CD4-positive, alpha-beta T cell (primary cell): ENCODE measurements at regions not wholly inside any gene's neighbourhood (a gene's known extent, or its start where the extent isn't known, plus 50 kb on each side); places are given as distances from the start of the nearest gene placed in this dataset.

Source experiments
- ATAC-seq: fragments of 200-7000 bp; cut with Tn5 transposase; one replicate; pipeline ENCODE4 v1.10.0; 2022; ENCODE audit warnings: mild to moderate bottlenecking; ENCODE audit not compliant: poor library complexity
- CTCF ChIA-PET: fragments of 350-600 bp; sonication (Branson Sonifier 250); formaldehyde crosslinking; loops from one replicate; lab custom pipeline; 2021; ENCODE audit warnings: antibody characterized with exemption, inconsistent platforms; lab: Charles Lee
- POLR2A ChIA-PET: fragments of 350-600 bp; sonication (Branson Sonifier 250); formaldehyde crosslinking; loops from one replicate; lab custom pipeline; 2021; ENCODE audit warnings: antibody characterized with exemption, inconsistent platforms; lab: Charles Lee
- DNase-seq, 14 experiments: peaks; one replicate each; pipeline ENCODE4 v3.0.0-alpha.2; 2013 to 2020; ENCODE audit warnings: mixed read lengths in 2 of 14
- H3K27ac ChIP-seq, 2 donors: one replicate each; pipeline versions ENCODE4 v1.5.1 to v1.7.0; 2013; ENCODE audit warnings: low read length in 2 of 2, low read depth in 1 of 2, mild to moderate bottlenecking in 1 of 2
- H3K27me3 ChIP-seq, 2 experiments: 1 replicate in 1 of 2; 2 replicates in 1 of 2; pipeline versions ENCODE4 v1.6.1 to v1.7.0; 2013; ENCODE audit warnings: low read length in 2 of 2, control low read depth in 1 of 2, mild to moderate bottlenecking in 1 of 2, moderate library complexity in 1 of 2; ENCODE audit not compliant: insufficient read depth in 2 of 2, control insufficient read depth in 1 of 2
- H3K36me3 ChIP-seq: one replicate; pipeline ENCODE4 v1.6.1; 2013; ENCODE audit warnings: low read length, control low read depth; ENCODE audit not compliant: insufficient read depth
- H3K4me1 ChIP-seq: one replicate; pipeline ENCODE4 v1.6.1; 2013; ENCODE audit warnings: low read length, control low read depth; ENCODE audit not compliant: insufficient read depth
- H3K4me3 ChIP-seq: one replicate; pipeline ENCODE4 v1.5.1; 2013; ENCODE audit warnings: mild to moderate bottlenecking, low read length, moderate library complexity
- H3K9me3 ChIP-seq, 2 experiments: 1 replicate in 1 of 2; 2 replicates in 1 of 2; pipeline versions ENCODE4 v1.6.1 to v1.7.0; 2013; ENCODE audit warnings: low read length in 2 of 2, mild to moderate bottlenecking in 2 of 2, control low read depth in 1 of 2, moderate library complexity in 1 of 2; ENCODE audit not compliant: control insufficient read depth in 1 of 2, insufficient read depth in 1 of 2
- H3K27ac Mint-ChIP-seq: one replicate; pipeline ENCODE4 v1.8.0; 2020; ENCODE audit warnings: mixed read lengths
- H3K27me3 Mint-ChIP-seq: one replicate; pipeline ENCODE4 v1.8.0; 2021; ENCODE audit warnings: mixed read lengths
- H3K36me3 Mint-ChIP-seq: one replicate; pipeline ENCODE4 v1.8.0; 2021; ENCODE audit warnings: low read depth, mixed read lengths
- H3K4me1 Mint-ChIP-seq: one replicate; pipeline ENCODE4 v1.8.0; 2021; ENCODE audit warnings: low read depth, mixed read lengths
- H3K4me3 Mint-ChIP-seq: one replicate; pipeline ENCODE4 v1.8.0; 2020; ENCODE audit warnings: mild to moderate bottlenecking, mixed read lengths
- H3K9me3 Mint-ChIP-seq: one replicate; pipeline ENCODE4 v1.8.0; 2020; ENCODE audit warnings: mixed read lengths
- intact Hi-C, 2 experiments: fragments of 100-400 bp; cut with DNase I in 1 of 2; cut with micrococcal nuclease in 1 of 2; formaldehyde crosslinking; loops; one replicate each; pipeline versions ENCODE4 v1.15.1 to v1.9.0; 2023 to 2025; cut with DNase I, micrococcal nuclease
- TF ChIP-seq, protein P1 (sequence below): fragments of 200-600 bp; IDR thresholded peaks from one replicate; pipeline ENCODE4 v1.8.0; 2022; ENCODE audit warnings: antibody characterized with exemption, mild to moderate bottlenecking

DNA sequence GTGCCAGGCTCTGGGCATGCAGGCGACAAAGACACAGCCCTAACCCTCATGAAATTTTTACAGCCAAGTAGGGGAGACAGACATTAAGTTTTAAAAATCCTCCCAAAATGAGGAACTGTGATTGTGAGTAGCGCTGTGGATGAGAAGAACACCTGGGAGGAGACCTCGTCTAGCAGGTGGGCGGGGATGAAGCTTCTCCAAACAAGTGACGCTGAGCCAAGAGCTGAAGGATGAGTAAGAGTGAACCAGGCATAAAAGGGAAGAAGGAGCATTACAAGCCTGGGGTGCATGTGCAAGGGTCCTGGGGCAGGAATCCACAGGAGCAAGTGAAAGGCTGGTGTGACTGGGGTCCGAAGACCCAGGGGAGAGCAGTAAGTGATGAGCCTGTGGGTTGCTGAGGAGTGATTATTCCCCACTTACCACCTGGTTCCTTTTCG is 149.4 kb upstream of the HS3ST2 start:
- Mint-ChIP-seq H3K36me3 (no peaks in the 10 kb centered on the region), H3K4me3 (no peak overlapping the region), H3K27me3 (peaks cover 4% of the 10 kb centered on the region), H3K4me1 (no peaks in the 10 kb centered on the region), H3K9me3 (no peaks in the 10 kb centered on the region), H3K27ac (no peak overlapping the region)
- no peak for DNase-seq
- ChIA-PET POLR2A (no interaction called here), CTCF (no interaction called here)
- Histone ChIP-seq H3K4me1 (no peaks in the 10 kb centered on the region), H3K9me3 (peaks cover 0 to 4% of the 10 kb centered on the region in 2 experiments), H3K4me3 (no peak overlapping the region), H3K36me3 (no peaks in the 10 kb centered on the region), H3K27me3 (peaks cover 18 to 27% of the 10 kb centered on the region in 2 experiments), H3K27ac (no peak overlapping the region)
- no peak for ATAC-seq
- intact Hi-C loops: no loop called here
- TF ChIP-seq, protein P1, sequence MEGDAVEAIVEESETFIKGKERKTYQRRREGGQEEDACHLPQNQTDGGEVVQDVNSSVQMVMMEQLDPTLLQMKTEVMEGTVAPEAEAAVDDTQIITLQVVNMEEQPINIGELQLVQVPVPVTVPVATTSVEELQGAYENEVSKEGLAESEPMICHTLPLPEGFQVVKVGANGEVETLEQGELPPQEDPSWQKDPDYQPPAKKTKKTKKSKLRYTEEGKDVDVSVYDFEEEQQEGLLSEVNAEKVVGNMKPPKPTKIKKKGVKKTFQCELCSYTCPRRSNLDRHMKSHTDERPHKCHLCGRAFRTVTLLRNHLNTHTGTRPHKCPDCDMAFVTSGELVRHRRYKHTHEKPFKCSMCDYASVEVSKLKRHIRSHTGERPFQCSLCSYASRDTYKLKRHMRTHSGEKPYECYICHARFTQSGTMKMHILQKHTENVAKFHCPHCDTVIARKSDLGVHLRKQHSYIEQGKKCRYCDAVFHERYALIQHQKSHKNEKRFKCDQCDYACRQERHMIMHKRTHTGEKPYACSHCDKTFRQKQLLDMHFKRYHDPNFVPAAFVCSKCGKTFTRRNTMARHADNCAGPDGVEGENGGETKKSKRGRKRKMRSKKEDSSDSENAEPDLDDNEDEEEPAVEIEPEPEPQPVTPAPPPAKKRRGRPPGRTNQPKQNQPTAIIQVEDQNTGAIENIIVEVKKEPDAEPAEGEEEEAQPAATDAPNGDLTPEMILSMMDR: no peak

DNA sequence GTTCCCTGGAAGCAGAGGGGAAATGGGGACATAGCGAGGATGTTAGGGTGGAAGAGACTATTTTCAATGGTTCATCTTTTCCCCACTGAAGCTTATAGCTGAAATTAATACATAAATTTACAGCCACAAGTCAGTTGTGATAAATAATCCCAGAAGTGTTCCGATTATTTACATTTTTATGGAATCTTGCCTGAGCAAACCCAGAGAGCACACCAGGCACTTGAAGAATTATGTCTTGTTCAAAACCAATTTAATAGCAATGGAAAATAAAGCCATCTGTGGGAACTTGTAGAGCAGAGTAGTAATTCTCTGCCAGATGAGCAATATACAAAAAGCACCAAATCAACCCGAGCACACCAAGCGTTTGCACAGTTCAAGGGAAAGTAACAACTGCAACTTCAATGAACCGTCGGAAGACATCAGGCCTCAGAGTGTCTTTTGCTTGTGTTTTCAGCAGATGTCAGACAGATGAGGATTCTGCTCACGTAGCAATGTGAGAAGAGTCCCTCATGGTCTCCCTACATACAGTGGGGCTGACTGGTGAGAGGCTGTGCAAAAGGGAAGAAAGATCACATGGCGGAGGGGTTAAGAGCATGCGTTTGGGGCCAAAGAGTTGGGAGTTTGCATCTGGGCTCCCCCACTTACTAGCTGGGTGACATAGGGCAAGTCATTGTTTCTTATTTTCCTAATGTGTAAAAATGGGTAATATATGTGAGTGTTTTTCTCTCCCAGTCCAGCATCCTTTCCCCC is 148.7 kb upstream of the HS3ST2 start:
- H3K4me1 Mint-ChIP-seq: no peaks in the 10 kb centered on the region
- intact Hi-C loops: no loop called here
- no peak for ATAC-seq
- POLR2A ChIA-PET: no interaction called here
- Histone ChIP-seq H3K27ac (no peak overlapping the region), H3K27me3 (peaks cover 18 to 27% of the 10 kb centered on the region in 2 experiments), H3K4me1 (no peaks in the 10 kb centered on the region), H3K9me3 (peaks cover 0 to 3% of the 10 kb centered on the region in 2 experiments), H3K4me3 (no peak overlapping the region), H3K36me3 (no peaks in the 10 kb centered on the region)
- H3K36me3 Mint-ChIP-seq: no peaks in the 10 kb centered on the region
- H3K9me3 Mint-ChIP-seq: no peaks in the 10 kb centered on the region
- no peak for DNase-seq
- peaks cover 4% of the 10 kb centered on the region for H3K27me3 Mint-ChIP-seq
- no peak overlapping the region for H3K27ac Mint-ChIP-seq
- TF ChIP-seq, protein P1: no peak
- H3K4me3 Mint-ChIP-seq: no peak overlapping the region
- CTCF ChIA-PET: no interaction called here

DNA sequence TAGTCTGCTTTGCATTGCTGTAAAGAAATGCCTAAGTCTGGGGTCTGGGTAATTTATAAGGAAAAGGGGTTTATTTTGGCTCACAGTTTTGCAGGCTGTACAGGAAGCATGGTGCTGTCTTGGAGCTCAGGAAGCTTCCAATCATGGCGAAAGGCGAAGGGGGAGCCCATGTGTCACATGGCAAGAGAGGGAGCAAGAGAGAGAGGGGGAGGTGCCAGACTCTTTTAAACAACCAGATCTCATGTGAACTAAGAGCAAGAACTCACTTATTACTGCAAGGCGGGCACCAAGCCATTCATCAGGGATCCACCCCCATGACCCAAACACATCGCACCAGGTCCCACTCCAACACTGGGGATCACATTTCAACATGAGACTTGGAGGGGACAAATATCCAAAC is 148.2 kb upstream of the HS3ST2 start:
- intact Hi-C loops: no loop called here
- POLR2A ChIA-PET: no interaction called here
- Mint-ChIP-seq H3K36me3 (no peaks in the 10 kb centered on the region), H3K27me3 (peaks cover 4% of the 10 kb centered on the region), H3K4me1 (no peaks in the 10 kb centered on the region), H3K9me3 (no peaks in the 10 kb centered on the region), H3K4me3 (no peak overlapping the region), H3K27ac (no peak overlapping the region)
- no peak for ATAC-seq
- no peak for DNase-seq
- CTCF ChIA-PET: interaction anchor here (0.6 kb wide), 1 partner anchor 35 kb away, joined by 3 read pairs; no protein-coding TSS in a partner anchor
- Histone ChIP-seq H3K36me3 (no peaks in the 10 kb centered on the region), H3K27ac (no peak overlapping the region), H3K9me3 (peaks cover 0 to 3% of the 10 kb centered on the region in 2 experiments), H3K4me3 (no peak overlapping the region), H3K4me1 (no peaks in the 10 kb centered on the region), H3K27me3 (peaks cover 18 to 26% of the 10 kb centered on the region in 2 experiments)
- TF ChIP-seq, protein P1: no peak
